ENCODE measurements at regions not wholly inside any gene's neighbourhood (a gene's known extent, or its start where the extent isn't known, plus 50 kb on each side); places are given as distances from the start of the nearest gene placed in this dataset.
"Not testable (repeated sequence)": the region's sequence is repeated elsewhere in the genome, so short reads cannot be mapped to it uniquely, and the experiment has no call there.

DNA sequence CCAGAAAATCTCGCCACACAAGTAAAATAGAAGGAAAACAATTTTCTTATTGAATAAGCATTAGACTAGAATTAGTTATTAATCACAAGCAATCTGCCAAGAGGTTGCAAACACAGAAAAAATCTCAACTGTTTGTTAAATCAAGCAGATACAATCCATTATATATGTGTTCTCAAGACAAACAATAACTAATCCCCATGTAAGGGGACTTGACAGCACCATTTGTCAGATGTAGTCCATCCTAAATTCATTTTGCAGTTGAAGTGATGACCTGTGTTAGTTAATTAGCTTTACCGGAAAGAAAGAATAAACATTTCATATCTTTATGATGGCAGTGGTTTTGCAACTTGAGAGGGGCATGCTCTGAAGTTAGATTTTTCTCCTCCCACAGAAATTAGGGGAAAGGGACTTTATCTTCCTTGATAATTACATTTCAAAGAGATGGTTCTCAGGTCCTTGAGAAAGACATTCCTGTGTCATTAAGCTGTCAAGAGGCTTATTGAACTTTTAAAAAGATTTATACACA is 1588.0 kb downstream of the GRIK2 start:
- no peak for DNase-seq

GRCh38 chr6:102980951-102981350 is 1587.4 kb downstream of the GRIK2 start:
- no peak for DNase-seq

DNA sequence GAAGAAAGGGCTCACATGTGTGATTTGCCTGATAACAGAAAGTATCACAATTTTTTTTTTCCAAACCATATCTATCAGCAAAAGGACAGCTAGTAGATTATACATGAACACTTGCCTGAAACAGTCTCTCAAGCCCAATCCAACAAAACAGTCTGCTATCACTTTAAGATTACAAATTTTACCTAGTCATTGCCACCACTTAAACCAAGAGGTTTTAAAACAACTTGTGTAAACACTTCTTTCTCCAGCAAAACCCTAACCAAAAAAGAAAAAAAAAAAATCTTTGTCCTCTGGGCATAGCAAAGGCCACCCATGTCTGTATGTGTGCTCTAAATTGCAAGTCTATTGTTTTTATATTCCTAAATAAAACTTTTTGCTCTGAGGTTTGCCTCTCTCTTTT is 1568.4 kb downstream of the GRIK2 start:
- no peak for DNase-seq

- DNase-seq: no peak
Observed at GRCh38 chr6:102950967-102951366, 1557.5 kb downstream of the GRIK2 start.

- no peak for DNase-seq
Observed at GRCh38 chr6:102944475-102944874, 1551.0 kb downstream of the GRIK2 start.

DNA sequence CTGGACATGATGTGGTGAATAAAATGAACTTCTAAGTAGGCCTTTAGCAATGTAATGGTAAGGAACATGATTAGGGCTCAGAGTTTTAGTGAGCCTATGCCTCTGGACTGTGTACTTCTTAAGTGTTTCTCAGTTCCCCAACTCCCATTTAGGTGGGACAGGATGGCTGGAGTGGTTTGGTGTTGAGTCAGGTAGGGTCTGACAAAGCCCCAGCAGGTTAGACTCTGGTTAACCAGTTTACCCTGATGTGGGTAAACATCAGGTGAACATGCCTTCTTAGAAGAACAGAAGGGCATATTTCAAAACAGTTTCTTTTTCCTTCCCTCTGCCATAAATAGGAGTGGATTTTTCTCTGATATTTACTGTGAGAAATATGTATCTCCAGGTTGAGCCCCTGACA is 1548.7 kb downstream of the GRIK2 start:
- no peak for DNase-seq

- no peak for DNase-seq
Observed at GRCh38 chr6:102936959-102937358, 1543.5 kb downstream of the GRIK2 start.

DNA sequence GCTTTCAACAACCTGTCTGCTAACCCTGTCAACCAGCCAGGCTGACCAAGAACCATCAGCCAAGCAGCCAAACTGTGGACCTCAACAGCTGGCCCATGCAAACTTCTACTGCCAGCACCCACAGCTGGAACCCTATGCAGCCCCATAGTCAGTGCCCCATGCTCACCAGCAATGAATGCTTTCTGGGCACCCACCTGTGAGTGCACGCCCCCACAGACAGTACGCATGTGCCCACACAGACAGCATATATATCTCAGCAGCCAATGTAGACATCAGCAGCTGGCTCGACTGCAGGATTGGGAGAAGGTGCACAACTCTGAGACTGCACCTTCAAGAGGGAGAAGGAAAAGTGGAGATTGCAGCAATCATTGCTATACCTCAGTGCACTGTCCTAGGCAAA is 1534.6 kb downstream of the GRIK2 start:
- DNase-seq: no peak

- no peak for DNase-seq
Observed at GRCh38 chr6:102918161-102918560, 1524.7 kb downstream of the GRIK2 start.

DNA sequence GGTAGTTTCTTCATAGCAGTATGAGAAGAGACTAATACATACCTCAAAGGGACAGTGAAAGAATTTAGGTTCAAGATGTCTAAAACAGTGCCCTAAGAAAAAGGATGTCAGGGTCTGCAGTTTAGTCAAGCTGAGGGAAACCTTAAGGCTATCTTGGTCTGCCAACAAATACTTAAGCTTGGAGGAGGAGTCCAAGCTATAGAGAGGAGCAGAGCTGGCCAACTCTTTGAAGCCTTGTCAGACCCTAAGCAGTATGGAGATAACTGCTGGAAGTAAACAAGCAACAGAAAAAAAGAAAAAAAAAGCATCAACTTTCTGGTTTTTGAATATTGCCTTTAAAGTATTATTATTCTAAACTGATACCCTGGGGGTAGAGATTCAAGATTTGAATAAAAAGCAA is 1518.1 kb downstream of the GRIK2 start:
- no peak for DNase-seq

DNA sequence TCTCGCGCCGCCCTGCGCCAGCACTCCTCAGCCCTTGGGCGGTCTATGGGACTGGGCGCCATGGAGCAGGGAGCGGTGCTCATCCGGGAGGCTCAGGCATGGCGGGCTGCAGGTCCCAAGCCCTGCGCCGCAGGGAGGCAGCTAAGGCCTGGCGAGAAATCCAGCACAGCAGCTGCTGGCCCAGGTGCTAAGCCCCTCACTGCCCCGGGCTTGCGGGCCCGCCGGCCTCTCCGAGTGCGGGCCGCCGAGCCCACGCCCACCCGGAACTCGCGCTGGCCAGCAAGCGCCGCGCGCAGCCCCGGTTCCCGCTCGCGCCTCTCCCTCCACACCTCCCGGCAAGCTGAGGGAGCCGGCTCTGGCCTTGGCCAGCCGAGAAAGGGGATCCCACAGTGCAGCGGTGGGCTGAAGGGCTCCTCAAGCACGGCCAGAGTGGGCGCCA is 1517.2 kb downstream of the GRIK2 start:
- not testable (repeated sequence) for DNase-seq

- DNase-seq: no peak
Observed at GRCh38 chr6:102907181-102907580, 1513.7 kb downstream of the GRIK2 start.

DNA sequence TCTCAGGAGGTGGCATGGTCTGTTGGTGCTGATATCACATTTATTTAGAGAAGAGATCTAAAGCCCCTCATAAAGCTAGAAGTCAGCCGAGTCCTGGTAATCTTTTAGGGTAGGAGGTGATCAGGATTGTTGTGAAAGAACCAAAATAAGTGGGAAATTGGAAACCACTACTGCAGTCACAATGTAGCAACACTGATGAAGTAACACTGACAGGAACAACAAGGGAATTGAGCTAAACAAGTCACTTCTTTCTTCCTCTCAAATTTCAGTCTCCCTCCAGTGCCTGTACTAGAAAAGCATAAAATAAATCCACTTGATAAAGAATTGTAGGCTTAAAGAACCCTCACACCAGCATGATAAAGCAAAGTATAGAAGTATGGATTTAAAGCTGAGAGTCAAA is 1509.0 kb downstream of the GRIK2 start:
- no peak for DNase-seq

- no peak for DNase-seq
Observed at GRCh38 chr6:102895683-102896082, 1502.2 kb downstream of the GRIK2 start.

GRCh38 chr6:102885165-102885564 is 1491.7 kb downstream of the GRIK2 start:
- DNase-seq: no peak

GRCh38 chr6:102853249-102853955 is 1459.9 kb downstream of the GRIK2 start:
- no peak for DNase-seq

GRCh38 chr6:102848796-102849195 is 1455.3 kb downstream of the GRIK2 start:
- no peak for DNase-seq

- no peak for DNase-seq
Observed at GRCh38 chr6:102848210-102848609, 1454.7 kb downstream of the GRIK2 start.

DNA sequence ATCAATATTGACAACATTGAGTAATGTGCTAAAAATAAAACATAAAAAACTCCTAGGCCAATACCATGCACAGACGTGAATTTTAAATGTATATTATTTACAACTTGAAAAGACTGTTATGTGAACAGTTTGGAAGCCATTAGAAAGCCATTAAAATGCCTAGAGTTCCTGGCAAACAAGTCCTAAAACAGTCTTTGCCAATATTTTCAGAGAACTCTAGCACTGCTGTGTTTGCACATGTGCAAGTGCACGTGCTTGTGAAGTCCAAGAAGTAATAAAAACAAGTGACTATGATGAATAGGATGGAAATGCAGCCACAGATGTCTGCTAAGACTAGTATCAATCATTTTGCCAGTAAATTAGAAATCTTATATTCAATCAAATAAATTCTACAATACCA is 1447.6 kb downstream of the GRIK2 start:
- no peak for DNase-seq

- DNase-seq: no peak
Observed at GRCh38 chr6:102832021-102832420, 1438.5 kb downstream of the GRIK2 start.

- no peak for DNase-seq
Observed at GRCh38 chr6:102820098-102820497, 1426.6 kb downstream of the GRIK2 start.

- no peak for DNase-seq
Observed at GRCh38 chr6:102815207-102815606, 1421.7 kb downstream of the GRIK2 start.

DNA sequence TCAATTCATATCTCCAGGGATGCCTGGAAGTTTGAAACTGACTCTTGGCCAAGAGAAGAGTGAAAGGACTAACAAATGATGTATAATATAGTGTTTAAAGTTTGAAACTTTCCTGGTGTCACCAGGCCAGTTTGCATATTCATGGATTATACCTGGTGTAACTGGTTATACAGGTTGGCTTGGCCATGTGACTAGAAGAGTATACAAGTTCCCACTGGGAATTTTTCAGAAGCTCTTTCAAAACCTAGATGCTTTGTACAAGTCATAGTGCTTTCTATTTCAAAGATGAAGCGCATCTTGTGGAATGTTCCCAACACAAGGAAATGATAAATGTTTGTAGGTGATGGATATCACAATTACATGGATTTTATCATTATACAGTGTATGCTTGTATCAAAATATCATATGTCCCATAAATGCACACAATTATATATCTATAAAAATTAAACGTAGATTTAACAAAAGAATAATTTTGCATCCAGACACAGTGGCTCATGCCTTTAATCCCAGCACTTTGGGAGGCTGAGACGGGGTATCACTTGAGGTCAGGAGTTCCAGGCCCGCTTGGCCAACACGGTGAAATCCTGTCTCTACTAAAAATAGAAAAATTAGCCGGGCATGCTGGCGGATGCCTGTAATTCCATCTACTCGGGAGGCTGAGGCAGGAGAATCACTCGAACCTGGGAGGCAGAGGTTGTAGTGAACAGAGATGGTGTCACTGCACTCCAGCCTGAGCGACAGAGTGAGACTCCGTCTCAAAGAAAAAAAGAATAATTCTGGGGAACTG is 1420.2 kb downstream of the GRIK2 start:
- DNase-seq: no peak

DNA sequence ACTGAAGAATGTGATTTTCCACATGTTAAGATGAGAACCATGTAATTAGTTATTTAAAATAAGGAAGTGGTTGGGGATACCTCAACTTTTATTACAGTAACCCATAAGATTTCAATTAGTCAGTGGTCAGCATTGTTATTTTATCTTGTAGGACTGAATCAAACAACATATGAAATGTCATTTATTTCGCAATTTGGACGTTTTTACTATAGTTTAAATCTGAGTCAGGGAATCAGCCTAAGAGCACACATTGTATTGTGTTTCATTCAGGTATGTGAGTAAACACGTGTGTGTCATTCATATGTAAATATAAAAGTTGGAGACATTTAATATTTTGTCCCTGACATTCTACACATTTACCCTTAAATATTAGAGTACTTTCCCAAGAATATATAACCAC is 1418.7 kb downstream of the GRIK2 start:
- DNase-seq: no peak

Measured in NCI-H2107 (cell line).